ENCODE measurements at regions not wholly inside any gene's neighbourhood (a gene's known extent, or its start where the extent isn't known, plus 50 kb on each side); places are given as distances from the start of the nearest gene placed in this dataset.
A peak's percentile ranks its signal among the peaks of the same experiment; 100 is the strongest.

DNA sequence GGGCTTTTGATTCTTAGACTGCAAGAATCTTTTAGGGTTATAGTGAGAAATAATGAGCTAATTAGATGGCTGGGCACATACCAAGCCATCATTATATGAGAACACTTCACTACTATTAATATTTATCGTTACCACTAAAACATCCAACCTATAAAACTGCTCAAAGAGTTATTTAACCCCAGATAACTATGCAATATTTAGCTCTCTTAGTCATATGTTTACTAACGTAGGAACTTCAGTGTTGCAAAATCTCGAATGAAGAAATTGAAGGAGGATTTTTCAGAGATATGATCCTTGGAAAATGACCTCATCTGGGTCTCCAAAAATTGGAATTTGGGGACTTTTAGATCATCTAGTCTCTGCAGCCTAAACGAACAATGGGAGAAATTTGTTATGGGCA is 265.0 kb upstream of the RPS6KA3 start:
- FAIRE-seq (no peak), DNase-seq (ENCODE audit: extremely low spot score, insufficient read length, low read depth) (no peak)

DNA sequence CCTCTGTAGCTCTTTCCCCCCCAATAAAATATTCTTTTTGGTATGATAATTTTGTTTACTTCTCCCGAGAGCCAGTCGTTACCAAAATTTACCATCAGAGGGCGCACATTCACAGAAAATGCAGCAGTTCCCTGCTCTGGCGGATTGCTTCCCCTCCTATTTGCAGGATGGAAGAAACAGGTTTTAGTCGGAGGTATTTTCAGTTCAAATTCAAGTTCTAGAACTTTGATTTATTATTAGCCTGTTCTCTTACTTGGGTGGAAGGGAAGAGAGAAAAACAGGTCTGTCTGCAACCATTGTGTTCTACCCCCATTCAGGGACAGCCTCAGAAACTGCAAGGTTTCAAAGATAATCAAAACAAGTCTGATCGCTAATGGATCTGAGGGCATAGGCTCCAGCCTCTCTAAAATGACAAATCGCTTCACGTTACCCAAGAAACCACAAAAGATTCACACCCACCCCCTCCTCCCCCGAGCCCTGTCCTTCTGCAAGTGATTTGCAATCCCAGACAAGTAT is 263.8 kb upstream of the RPS6KA3 start:
- DNase-seq (ENCODE audit: extremely low spot score, insufficient read length, low read depth) (no peak), FAIRE-seq (peak; percentile 75)

DNA sequence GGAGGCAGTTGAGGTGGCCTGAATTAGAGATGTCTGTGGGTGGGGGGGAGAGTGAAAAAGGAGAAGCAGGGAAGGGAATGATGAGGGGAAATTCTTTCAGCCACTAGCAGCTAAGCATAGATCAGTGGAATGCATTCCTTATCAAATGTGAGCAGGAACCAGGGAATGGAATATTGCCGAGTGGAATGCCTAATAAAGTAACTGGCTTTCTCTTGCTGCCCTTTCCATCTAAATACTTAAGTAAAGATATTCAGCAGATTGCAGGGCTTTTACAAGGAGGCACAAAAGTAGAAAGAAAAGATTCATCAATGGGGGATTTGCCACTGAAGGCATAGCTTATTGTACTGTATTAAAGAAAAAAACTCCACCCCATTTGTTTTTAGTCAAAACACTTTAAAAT is 263.0 kb upstream of the RPS6KA3 start:
- no peak for DNase-seq (ENCODE audit: extremely low spot score, insufficient read length, low read depth)
- no peak for FAIRE-seq

GRCh38 chrX:20529301-20529700 is 262.6 kb upstream of the RPS6KA3 start:
- no peak for DNase-seq (ENCODE audit: extremely low spot score, insufficient read length, low read depth)
- no peak for FAIRE-seq

- DNase-seq (ENCODE audit: extremely low spot score, insufficient read length, low read depth), result no peak
- peak; percentile 65 for FAIRE-seq
Measured at GRCh38 chrX:20527558-20528011, 260.9 kb upstream of the RPS6KA3 start.

DNA sequence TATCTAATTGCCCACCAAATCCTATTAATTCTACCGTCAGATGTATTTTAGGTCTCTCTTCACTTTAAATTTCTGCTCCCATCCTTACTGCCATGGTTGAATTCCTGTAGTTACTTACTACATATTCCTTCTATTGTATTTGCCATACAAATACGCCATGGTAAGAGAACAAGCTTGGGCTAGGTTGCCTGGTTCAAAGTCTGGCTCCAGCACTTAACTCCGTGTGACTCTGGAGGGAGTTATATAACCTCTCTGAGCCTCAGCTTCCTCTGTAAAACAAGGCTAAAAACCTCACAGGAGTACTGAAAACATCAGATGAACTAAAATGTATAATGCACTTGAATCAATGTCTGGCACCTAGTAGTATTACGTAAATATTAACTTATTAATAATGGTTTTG is 260.3 kb upstream of the RPS6KA3 start:
- FAIRE-seq (no peak), DNase-seq (ENCODE audit: extremely low spot score, insufficient read length, low read depth) (no peak)

- DNase-seq (ENCODE audit: extremely low spot score, insufficient read length, low read depth), result no peak
- FAIRE-seq, result no peak
Measured at GRCh38 chrX:20523626-20524312, 257.1 kb upstream of the RPS6KA3 start.

GRCh38 chrX:20522420-20522819 is 255.7 kb upstream of the RPS6KA3 start:
- DNase-seq (ENCODE audit: extremely low spot score, insufficient read length, low read depth), result no peak
- no peak for FAIRE-seq

DNA sequence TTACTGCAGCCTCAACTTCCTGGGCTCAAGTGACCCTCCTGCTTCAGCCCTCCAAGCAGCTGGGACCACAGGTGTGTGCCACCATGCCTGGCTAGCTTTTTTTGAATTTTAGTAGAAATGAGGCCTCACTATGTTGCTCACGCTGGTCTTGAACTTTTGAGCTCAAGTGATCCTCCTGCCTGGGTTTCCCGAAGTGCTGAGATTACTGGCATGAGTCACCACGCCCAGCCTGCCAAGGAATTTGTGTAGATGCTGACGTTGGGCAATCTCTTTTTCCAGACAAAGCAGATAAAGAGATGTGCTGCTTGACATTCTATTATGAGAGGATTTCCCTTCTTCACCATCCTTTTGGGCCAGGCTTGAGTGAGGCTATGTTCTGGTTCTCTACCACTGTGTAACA is 254.5 kb upstream of the RPS6KA3 start:
- DNase-seq (ENCODE audit: extremely low spot score, insufficient read length, low read depth), result no peak

GRCh38 chrX:20519826-20520225 is 253.1 kb upstream of the RPS6KA3 start:
- FAIRE-seq, result no peak

More for the DNA sequence above, 254.5 kb upstream of the RPS6KA3 start:
- no peak for FAIRE-seq

GRCh38 chrX:20519146-20519545 is 252.4 kb upstream of the RPS6KA3 start:
- FAIRE-seq, result no peak

More at GRCh38 chrX:20519826-20520225, 253.1 kb upstream of the RPS6KA3 start:
- no peak for DNase-seq (ENCODE audit: extremely low spot score, insufficient read length, low read depth)

DNA sequence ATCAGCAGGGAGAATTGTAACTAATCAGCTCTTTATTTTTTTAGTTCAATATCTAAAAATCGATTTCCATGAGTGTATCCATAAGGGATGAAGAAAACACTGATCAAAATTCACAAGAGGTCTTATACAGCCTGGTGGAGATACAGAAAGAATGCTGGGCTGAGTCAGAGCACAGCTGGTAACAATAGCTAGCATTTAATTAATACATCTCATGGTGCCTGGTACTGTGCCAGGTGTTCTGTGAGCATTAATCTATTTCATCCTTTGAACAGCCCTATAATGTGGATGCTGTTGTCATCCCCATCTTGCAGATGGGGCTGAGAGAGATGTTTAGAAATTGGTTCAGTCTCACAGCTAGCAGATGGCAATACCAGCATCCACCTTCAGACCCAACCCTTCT is 250.9 kb upstream of the RPS6KA3 start:
- DNase-seq (ENCODE audit: extremely low spot score, insufficient read length, low read depth) (no peak), FAIRE-seq (no peak)

More at GRCh38 chrX:20519146-20519545, 252.4 kb upstream of the RPS6KA3 start:
- no peak for DNase-seq (ENCODE audit: extremely low spot score, insufficient read length, low read depth)

- DNase-seq (ENCODE audit: extremely low spot score, insufficient read length, low read depth) (peak; percentile 3), FAIRE-seq (peak; percentile 88)
Measured at GRCh38 chrX:20515841-20516461, 249.2 kb upstream of the RPS6KA3 start.

- FAIRE-seq, result no peak
- DNase-seq (ENCODE audit: extremely low spot score, insufficient read length, low read depth), result no peak
Measured at GRCh38 chrX:20514358-20514757, 247.6 kb upstream of the RPS6KA3 start.

DNA sequence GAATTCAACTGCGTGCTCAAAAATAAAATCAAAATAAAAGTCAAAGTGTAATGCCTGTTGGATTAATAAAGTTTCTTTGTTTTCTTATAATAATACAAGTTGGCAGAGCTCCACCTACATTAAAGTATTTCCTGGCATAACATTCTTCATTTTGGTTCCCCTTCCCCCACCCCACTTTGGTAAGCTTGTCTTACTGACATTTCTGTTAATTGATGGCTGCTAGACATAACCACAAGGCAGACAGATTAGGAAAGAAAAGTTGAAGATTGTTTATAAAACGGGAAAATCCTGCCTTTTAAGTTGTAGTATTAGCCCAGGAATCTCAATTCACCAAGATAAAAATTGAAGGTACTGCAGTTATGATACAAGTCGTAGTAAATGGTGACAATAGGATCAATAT is 246.5 kb upstream of the RPS6KA3 start:
- FAIRE-seq (no peak), DNase-seq (ENCODE audit: extremely low spot score, insufficient read length, low read depth) (no peak)

- no peak for FAIRE-seq
- no peak for DNase-seq (ENCODE audit: extremely low spot score, insufficient read length, low read depth)
Measured at GRCh38 chrX:20511792-20512191, 245.1 kb upstream of the RPS6KA3 start.

DNA sequence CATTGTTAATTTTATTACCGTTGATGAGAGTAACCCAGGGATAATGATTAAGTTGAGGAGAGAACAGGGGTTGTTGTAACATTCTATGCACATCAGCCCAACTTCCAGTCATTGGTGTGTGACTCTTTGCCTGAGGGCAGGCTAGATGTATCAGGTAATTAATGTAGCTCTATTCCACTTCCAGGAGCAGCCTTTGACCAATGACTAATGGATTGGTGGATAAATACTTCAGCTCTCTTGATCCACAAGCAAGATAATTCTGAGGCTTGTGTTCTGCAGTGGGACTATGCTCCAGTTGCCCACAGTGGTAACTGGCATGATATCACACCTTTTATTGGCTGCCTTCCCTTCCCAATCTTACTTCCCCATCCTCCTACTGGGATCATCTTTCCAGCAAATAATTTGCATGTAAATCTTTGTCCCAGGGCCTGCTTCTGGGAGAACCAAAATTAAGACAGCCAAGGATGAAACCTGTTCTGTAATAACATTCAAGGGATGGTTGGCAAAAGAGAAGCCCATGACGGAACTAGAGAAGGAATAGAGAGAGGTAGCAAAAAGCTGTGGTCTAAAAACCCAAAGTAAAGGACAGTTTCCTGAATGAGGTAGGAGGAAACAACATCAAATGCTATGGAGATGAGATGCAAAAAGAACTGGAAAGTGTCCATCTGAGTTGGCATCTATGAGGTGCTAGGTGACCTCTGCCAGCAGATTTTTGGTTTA is 241.4 kb upstream of the RPS6KA3 start:
- FAIRE-seq, result no peak
- no peak for DNase-seq (ENCODE audit: extremely low spot score, insufficient read length, low read depth)

- FAIRE-seq (no peak), DNase-seq (ENCODE audit: extremely low spot score, insufficient read length, low read depth) (no peak)
Measured at GRCh38 chrX:20506739-20507138, 240.0 kb upstream of the RPS6KA3 start.

DNA sequence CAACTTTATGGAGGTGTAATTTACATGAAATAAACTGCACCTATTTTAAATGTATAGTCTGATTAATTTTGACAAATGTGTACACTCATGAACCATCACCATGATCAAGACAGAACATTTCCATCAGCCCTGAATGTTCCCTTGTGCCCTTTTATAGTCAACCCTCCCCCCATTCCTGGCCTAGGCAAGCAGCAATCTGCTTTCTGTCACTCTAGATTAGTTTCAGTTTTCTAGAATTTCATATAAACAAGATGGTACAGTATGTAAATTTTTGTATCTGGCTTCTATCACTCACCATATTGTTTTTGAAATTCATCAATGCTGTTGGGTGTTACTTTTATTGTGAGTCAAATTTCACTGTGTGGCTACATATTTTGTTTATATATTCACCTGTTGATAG is 234.2 kb upstream of the RPS6KA3 start:
- DNase-seq (ENCODE audit: extremely low spot score, insufficient read length, low read depth) (no peak), FAIRE-seq (no peak)

GRCh38 chrX:20500171-20500865 is 233.6 kb upstream of the RPS6KA3 start:
- FAIRE-seq (no peak), DNase-seq (ENCODE audit: extremely low spot score, insufficient read length, low read depth) (no peak)
